Right lung (tissue), 2 donors: ENCODE measurements at regions not wholly inside any gene's neighbourhood (a gene's known extent, or its start where the extent isn't known, plus 50 kb on each side); places are given as distances from the start of the nearest gene placed in this dataset.
"Not testable (repeated sequence)": the region's sequence is repeated elsewhere in the genome, so short reads cannot be mapped to it uniquely, and the experiment has no call there.

Experiments
- DNase-seq, 2 donors: peaks; one replicate each; pipeline ENCODE4 v3.0.0-alpha.2; 2013

- no peak for DNase-seq
Observed at GRCh38 chr5:110872200-110872599, 133.4 kb downstream of the SLC25A46 start.

DNA sequence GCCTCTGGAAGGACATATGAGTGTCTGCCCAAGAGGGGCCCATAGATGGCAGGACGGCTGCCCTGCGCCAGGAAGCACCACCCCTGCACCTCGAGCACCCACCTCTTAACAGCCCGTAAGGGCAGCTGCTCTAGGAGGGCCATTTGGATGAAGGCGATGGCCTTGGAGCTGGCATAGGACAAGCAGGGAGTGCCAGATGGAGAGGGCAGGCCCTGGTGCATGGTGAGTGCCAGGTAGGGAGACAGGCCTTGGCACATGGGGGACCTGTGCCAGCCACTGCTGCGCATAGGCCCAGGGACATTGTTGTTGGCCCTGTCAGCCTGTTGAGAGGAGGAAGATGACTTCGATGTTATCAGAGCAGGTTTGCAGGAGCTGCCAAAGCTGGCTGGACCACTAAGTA lies 134.2 kb downstream of the SLC25A46 start:
- no peak for DNase-seq

GRCh38 chr5:110873773-110874437 lies 135.1 kb downstream of the SLC25A46 start:
- DNase-seq = no peak

GRCh38 chr5:110875115-110875514 lies 136.3 kb downstream of the SLC25A46 start:
- DNase-seq = not testable (repeated sequence)

DNA sequence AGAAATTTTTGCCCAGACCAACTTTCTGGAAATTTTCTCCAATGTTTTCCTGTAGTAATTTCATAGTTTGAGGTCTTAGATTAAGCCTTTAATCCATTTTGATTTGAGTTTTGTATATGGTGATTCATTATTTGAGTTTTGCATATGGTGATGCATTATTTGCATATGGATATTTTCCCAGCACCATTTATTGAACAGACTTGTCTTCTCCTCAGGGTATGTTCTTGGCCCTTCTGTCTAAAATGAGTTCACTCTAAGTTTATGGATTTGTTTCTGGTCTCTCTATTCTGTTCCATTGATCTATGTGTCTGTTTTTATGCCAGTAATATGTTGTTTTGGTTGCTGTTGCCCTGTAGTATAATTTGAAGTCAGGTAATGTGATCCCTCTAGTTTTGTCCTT lies 139.3 kb downstream of the SLC25A46 start:
- no peak for DNase-seq

DNA sequence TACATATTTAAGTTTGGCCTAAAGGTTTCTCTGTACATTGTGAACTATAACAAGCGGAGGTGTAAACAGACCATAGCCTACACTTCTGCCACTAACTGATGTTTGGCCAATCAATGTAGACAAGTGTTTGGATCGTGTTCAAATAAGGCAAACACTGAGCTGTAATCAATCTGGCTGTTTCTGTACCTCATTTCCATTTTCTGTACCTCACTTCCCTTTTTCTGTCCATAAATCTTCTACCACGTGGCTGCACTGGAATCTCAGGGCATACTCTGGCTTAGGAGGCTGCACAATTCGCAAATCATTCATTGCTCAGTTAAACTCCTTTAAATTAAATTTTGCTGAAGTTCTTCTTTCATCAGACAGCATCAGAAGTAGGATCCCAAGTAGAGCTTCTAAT lies 140.9 kb downstream of the SLC25A46 start:
- no peak for DNase-seq

- peak; percentile 51 to 55 for DNase-seq
Observed at GRCh38 chr5:110880413-110880812, 141.6 kb downstream of the SLC25A46 start.

DNA sequence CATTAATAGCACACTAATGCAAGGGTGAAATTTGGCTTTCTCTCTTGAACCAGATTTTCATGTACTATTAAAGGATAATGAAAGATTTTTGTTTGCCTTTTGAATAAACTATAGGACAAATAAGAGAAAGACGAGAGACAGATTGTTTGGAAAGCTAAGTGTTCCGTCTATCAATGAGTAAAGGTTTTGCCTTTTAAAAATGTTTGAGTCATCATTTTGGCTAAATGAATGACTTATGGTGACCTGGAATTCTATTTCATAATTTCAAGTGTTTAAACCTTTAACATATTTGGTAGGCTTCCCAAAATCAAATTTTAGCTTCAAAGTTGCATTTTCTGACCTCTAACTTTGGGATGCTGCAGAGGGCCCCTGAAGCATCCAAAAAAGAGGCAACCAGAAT lies 145.2 kb downstream of the SLC25A46 start:
- no peak for DNase-seq

DNA sequence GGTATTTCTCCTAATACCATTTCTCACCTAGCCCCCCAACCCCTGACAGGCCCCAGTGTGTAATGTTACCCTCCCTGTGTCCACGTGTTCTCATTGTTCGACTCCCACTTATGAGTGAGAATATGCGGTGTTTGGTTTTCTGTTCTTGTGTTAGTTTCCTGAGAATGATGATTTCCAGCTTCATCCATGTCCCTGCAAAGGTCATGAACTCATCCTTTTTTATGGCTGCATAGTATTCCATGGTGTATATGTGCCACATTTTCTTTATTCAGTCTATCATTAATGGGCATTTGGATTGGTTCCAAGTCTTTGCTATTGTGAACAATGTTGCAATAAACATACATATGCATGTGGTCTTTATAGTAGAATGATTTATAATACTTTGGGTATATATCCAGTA lies 148.4 kb downstream of the SLC25A46 start:
- not testable (repeated sequence) for DNase-seq

DNA sequence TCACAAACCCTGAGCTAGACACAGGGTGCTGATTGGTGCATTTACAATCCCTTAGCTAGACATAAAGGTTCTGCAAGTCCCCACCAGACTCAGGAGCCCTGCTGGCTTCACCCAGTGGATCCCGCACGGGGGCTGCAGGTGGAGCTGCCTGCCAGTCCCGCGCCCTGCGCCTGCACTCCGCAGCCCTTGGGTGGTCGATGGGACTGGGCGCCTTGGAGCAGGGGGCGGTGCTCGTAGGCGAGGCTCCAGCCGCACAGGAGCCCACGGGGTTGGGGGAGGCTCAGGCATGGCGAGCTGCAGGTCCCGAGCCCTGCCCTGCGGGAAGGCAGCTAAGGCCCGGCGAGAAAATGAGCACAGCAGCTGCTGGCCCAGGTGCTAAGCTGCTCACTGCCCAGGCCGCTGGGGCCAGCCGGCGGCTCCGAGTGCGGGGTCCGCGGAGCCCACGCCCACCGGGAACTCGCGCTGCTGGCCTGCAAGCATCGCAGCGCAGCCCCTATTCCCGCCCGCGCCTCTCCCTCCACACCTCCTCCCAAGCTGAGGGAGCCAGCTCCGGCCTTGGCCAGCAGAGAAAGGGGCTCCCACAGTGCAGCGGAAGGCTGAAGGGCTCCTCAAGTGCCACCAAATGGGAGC lies 155.2 kb downstream of the SLC25A46 start:
- not testable (repeated sequence) for DNase-seq

- DNase-seq = no peak
Observed at GRCh38 chr5:110894805-110895204, 156.0 kb downstream of the SLC25A46 start.

DNA sequence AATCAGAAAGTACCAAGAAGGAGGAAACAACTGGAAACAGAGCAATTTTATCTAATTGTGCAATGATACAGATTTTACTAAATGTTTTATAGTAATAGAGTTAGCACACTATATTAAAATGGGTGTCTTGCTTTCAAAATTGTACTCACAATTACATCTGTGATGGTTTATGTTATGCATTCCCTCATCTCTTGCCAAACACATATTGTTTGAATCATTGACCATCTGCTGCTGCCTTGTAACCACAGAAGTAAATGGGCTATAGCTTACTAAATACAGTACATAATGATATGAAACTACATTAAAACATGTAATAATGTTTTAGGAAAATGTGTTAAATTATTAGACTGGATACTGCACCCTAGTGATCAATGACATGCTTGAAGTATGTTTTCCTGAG lies 158.1 kb downstream of the SLC25A46 start:
- DNase-seq = peak; percentile 58 to 66

DNA sequence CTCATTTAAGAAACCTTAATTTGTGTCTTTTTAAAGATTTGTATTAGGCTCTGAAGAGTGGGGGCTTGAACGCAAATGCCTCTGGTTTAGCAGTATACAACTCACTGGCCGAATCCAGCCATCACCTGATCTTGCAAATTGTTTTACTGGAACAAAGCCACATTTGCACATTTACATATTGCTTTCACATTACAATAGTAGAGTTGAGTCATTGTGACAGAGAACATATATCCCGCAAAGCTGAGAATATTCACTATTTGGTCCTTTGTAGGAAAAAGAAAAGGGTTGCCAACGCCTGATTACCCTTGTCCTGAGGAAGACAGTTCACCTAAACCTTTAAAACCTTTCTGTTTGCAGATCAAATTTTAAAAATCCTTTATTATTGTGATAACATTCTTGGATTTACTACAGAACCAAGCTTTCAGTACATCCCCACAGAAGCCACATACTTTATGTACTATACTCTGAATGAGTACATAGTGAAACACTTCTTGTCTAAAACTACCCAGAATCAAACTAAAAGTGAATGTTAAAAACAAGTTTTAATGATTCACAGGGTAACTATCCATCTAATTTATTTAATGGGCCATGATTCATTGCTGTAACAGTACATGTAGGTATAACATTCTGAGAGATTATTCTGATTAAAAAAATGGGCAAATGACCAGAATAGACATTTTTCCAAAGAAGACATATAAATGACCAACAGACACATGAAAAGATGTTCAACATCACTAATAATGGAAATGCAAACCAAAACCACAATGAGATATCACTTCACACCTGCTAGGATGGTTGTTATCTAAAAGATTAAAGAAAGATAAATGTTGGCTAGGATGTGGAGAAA lies 161.0 kb downstream of the SLC25A46 start:
- no peak for DNase-seq

- no peak for DNase-seq
Observed at GRCh38 chr5:110900829-110901228, 162.0 kb downstream of the SLC25A46 start.

- DNase-seq = no peak
Observed at GRCh38 chr5:110903966-110904365, 165.2 kb downstream of the SLC25A46 start.

DNA sequence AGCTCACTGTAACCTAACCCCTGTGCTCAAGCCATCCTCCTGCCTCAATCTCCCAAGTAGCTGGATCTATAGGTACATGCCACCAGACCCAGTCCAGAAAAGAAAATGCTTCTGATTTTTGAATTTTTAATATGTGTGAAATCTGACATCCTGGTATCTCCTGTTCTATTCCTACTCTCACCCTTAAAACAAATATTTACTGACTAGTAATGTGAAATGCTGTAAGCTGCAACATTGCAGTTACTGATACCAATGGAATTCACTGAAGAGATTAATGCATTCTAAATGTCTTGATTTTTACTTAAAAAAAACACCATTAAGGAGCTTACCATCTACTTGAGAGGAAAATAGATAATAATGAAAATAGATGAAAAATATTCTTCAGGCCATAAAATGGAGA lies 162.7 kb upstream of the TSLP start:
- DNase-seq = no peak

GRCh38 chr5:110909415-110909814 lies 162.1 kb upstream of the TSLP start:
- DNase-seq = no peak

DNA sequence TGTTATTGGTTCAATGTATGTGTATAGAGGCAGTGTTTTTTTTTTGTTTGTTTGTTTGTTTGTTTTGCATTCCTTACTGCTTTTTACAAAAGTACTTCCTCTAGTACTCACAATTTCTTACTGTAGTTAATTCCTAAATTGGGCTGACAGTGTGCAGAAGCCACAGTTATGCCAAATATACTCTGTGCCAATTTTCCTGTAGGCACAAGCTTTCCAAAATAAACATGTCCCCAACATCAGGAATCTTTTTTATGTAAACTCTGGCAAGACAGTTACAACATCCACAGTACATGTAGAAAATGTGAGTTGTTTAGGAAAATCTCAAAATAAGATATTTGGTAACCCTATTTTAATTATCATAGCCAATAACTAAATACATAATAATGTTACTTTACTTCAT lies 161.6 kb upstream of the TSLP start:
- DNase-seq = no peak

GRCh38 chr5:110913221-110913620 lies 158.3 kb upstream of the TSLP start:
- DNase-seq = no peak

DNA sequence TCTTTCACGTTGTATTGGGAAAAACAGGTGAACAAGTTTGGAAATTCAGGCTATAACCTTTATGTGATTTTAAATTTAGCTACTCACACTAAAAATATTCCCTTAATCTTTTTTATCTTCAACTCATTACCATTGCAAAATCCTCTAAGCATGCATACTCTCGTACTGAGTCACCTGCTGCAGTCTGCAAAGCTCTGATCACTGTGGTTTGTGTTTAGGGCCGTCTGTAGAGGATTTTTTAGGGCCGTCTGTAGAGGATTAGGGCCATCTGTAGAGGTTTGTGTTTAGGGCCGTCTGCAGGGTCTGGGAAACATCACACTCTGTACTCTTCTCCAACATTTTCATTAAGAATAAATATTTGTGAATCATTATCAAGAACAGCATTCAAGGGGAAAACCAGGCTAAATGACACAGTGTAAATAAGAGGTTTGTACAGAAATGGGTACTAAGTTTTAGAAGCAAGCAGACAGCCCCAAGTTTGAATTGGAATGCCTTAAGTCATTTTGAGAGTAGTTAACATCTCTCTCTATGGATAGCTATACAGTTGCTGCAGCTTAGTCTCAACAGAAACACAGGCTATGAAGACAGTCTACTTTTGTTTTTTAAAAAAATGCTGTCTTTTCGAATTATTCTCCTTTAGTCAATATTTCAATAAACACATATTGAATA lies 155.0 kb upstream of the TSLP start:
- DNase-seq = no peak

DNA sequence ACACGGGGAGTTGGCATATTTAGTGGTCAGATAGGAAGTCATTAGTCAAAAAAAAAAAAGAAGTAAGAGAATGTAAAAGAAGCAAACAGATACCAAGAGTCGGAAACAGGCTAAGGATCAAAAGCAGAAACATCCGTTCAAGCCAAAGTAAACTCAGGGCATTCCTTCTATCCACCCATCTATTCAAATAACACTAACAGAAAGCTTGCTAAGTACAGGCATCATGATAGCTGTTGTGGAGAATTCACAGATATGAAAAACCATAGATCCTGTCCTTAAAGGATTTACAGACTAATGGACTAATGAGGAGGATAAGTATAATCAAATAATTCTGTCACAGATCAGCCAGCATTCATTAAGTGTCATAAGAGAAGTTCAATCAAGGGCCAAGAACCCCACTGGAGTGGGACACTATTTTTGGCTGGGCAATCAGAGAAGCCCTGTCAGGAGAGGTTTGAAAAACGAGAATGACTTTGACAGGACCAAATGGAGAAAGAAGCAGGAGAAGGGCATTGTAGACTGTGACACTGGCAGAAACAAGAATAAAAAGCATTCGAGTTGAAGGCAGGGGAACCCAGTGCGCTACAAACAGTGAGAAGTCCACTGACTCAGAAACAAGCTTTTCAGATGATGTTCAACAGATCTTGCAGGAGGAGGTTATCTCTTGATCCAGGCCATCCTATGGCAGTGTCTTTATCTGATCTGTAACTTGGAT lies 154.2 kb upstream of the TSLP start:
- no peak for DNase-seq

DNA sequence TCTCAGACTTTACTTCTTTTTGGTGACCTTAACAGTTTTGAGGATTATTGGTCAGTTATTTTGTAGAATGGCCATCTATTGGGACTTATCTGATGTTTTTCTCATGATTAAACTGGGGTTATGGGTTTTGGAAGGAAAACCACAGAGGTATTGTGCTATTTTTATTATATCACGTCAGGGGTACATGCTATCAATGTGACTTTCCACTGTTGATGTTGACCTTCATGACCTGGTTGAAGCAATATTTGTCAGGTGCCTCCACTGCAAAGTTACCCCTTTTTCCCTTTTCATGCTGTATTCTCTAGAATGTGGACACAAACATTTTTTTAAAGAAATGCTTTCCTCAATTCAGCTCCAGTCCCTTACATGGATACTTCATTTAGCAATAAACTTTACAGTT lies 152.8 kb upstream of the TSLP start:
- no peak for DNase-seq
